Mammary epithelial cell (primary cell): ENCODE measurements at regions not wholly inside any gene's neighbourhood (a gene's known extent, or its start where the extent isn't known, plus 50 kb on each side); places are given as distances from the start of the nearest gene placed in this dataset.

Experiments used
- CTCF ChIP-seq, 2 donors: IDR thresholded peaks in 1 of 2; conservative IDR thresholded peaks in 1 of 2; 2 replicates each; pipeline ENCODE4 v1.5.1; 2011 to 2012; ENCODE audit warnings: inconsistent platforms in 2 of 2, low read length in 2 of 2, mild to moderate bottlenecking in 2 of 2, control low read depth in 1 of 2, low read depth in 1 of 2; ENCODE audit not compliant: insufficient read depth in 1 of 2; ENCODE audit errors: extremely low read depth in 1 of 2
- EZH2 ChIP-seq: IDR thresholded peaks from 2 replicates; pipeline ENCODE4 v1.6.1; 2012; ENCODE audit warnings: low read length, inconsistent platforms, borderline replicate concordance

GRCh38 chr1:189751311-189751710 lies 726.4 kb downstream of the BRINP3 start:
- no peak for TF ChIP-seq CTCF (conservative IDR thresholded peaks at IDR 0.05 in 1 of 2, IDR thresholded peaks at IDR 0.05 in 1 of 2; ENCODE audit: extremely low read depth in 1 of 2, insufficient read depth in 1 of 2, low read depth in 1 of 2, low read length in 2 of 2)
- no peak for TF ChIP-seq EZH2
